ENCODE measurements at regions not wholly inside any gene's neighbourhood (a gene's known extent, or its start where the extent isn't known, plus 50 kb on each side); places are given as distances from the start of the nearest gene placed in this dataset.
A peak's percentile ranks its signal among the peaks of the same experiment; 100 is the strongest.

GRCh38 chr3:182180654-182181385, 469.1 kb downstream of the SOX2 start:
- intact Hi-C loops (cut with micrococcal nuclease; ENCODE audit: unreplicated experiment): loop anchor here (1.0 to 10.0 kb wide), 9 partner anchors 16 to 470 kb away; partner anchors contain the start of gene SOX2
- Histone ChIP-seq H3K27me3 (replicated peaks; ENCODE audit: control insufficient read depth, insufficient read depth, low read length) (no peaks in the 10 kb centered on the region), H3K9me3 (no peaks in the 10 kb centered on the region), H3K4me1 (peaks cover 62% of the 10 kb centered on the region), H3K4me3 (ENCODE audit: low read depth, low read length) (no peak overlapping the region), H3K36me3 (ENCODE audit: control insufficient read depth, insufficient read depth, low read length) (no peaks in the 10 kb centered on the region)
- TF ChIP-seq CTCF (IDR thresholded peaks at IDR 0.05; ENCODE audit: insufficient read depth in 1 of 2, low read depth in 1 of 2, low read length in 1 of 2, severe bottlenecking in 1 of 2, unreplicated experiment in 1 of 2): no peak
- peak overlapping the region; percentile 69 for H3K4me3 Mint-ChIP-seq (ENCODE audit: unreplicated experiment)
- H3K27ac Mint-ChIP-seq (ENCODE audit: unreplicated experiment): peak overlapping the region; percentile 94
- no peaks in the 10 kb centered on the region for H3K9me3 Mint-ChIP-seq (ENCODE audit: unreplicated experiment)
- peaks cover 58% of the 10 kb centered on the region for H3K4me1 Mint-ChIP-seq (ENCODE audit: low read depth, unreplicated experiment)
- BruUV-seq (replicated peaks): no TSS peak
- ChIA-PET POLR2A (interaction anchor here (2.2 kb wide), 1 partner anchor 32 kb away, joined by 7 read pairs; no protein-coding TSS in a partner anchor), CTCF (interaction anchor here (1.0 to 1.6 kb wide), 3 partner anchors 32 to 330 kb away, joined by 3 to 6 read pairs (median 4); no protein-coding TSS in a partner anchor)
- peaks cover 21% of the 10 kb centered on the region for H3K36me3 Mint-ChIP-seq (ENCODE audit: insufficient read depth, unreplicated experiment)
- peak; percentile 79 to 84 for DNase-seq
- no peaks in the 10 kb centered on the region for H3K27me3 Mint-ChIP-seq (ENCODE audit: insufficient read depth, unreplicated experiment)

GRCh38 chr3:182182531-182182968, 470.8 kb downstream of the SOX2 start:
- no peaks in the 10 kb centered on the region for H3K27me3 Mint-ChIP-seq (ENCODE audit: insufficient read depth, unreplicated experiment)
- H3K4me1 Mint-ChIP-seq (ENCODE audit: low read depth, unreplicated experiment): peaks cover 58% of the 10 kb centered on the region
- ChIA-PET CTCF (no interaction called here), POLR2A (no interaction called here)
- no peak for DNase-seq
- no peaks in the 10 kb centered on the region for H3K27me3 ChIP-seq (replicated peaks; ENCODE audit: control insufficient read depth, insufficient read depth, low read length)
- peaks cover 7% of the 10 kb centered on the region; the same call in 1 of the 2 replicates for H3K9me3 ChIP-seq
- H3K4me3 Mint-ChIP-seq (ENCODE audit: unreplicated experiment): no peak overlapping the region
- peaks cover 10% of the 10 kb centered on the region for H3K9me3 Mint-ChIP-seq (ENCODE audit: unreplicated experiment)
- H3K4me3 ChIP-seq (ENCODE audit: low read depth, low read length): no peak overlapping the region
- peak overlapping the region; percentile 73 for H3K27ac Mint-ChIP-seq (ENCODE audit: unreplicated experiment)
- BruUV-seq (replicated peaks): no TSS peak
- intact Hi-C loops (cut with micrococcal nuclease; ENCODE audit: unreplicated experiment): loop anchor here (10.0 kb wide), 1 partner anchor 238 kb away; no protein-coding TSS in a partner anchor
- H3K36me3 Mint-ChIP-seq (ENCODE audit: insufficient read depth, unreplicated experiment): peaks cover 21% of the 10 kb centered on the region
- no peak for TF ChIP-seq CTCF (IDR thresholded peaks at IDR 0.05; ENCODE audit: insufficient read depth in 1 of 2, low read depth in 1 of 2, low read length in 1 of 2, severe bottlenecking in 1 of 2, unreplicated experiment in 1 of 2)
- no peaks in the 10 kb centered on the region for H3K36me3 ChIP-seq (ENCODE audit: control insufficient read depth, insufficient read depth, low read length)
- peaks cover 62% of the 10 kb centered on the region for H3K4me1 ChIP-seq

- peaks cover 21% of the 10 kb centered on the region for H3K36me3 Mint-ChIP-seq (ENCODE audit: insufficient read depth, unreplicated experiment)
- Histone ChIP-seq H3K27me3 (replicated peaks; ENCODE audit: control insufficient read depth, insufficient read depth, low read length) (no peaks in the 10 kb centered on the region), H3K36me3 (ENCODE audit: control insufficient read depth, insufficient read depth, low read length) (no peaks in the 10 kb centered on the region), H3K9me3 (peaks cover 15% of the 10 kb centered on the region; the same call in 1 of the 2 replicates), H3K4me1 (peaks cover 60% of the 10 kb centered on the region), H3K4me3 (ENCODE audit: low read depth, low read length) (no peak overlapping the region)
- ChIA-PET CTCF (interaction anchor here (0.6 kb wide), 1 partner anchor 483 kb away, joined by 3 read pairs; no protein-coding TSS in a partner anchor), POLR2A (no interaction called here)
- peaks cover 10% of the 10 kb centered on the region for H3K9me3 Mint-ChIP-seq (ENCODE audit: unreplicated experiment)
- peak; percentile 47 to 55 for DNase-seq
- H3K4me1 Mint-ChIP-seq (ENCODE audit: low read depth, unreplicated experiment): peaks cover 49% of the 10 kb centered on the region
- no TSS peak for BruUV-seq (replicated peaks)
- intact Hi-C loops (cut with micrococcal nuclease; ENCODE audit: unreplicated experiment): loop anchor here (1.0 to 10.0 kb wide), 4 partner anchors 28 to 473 kb away; partner anchors contain the start of gene SOX2
- no peak for TF ChIP-seq CTCF (IDR thresholded peaks at IDR 0.05; ENCODE audit: insufficient read depth in 1 of 2, low read depth in 1 of 2, low read length in 1 of 2, severe bottlenecking in 1 of 2, unreplicated experiment in 1 of 2)
- H3K4me3 Mint-ChIP-seq (ENCODE audit: unreplicated experiment): peak overlapping the region; percentile 34
- H3K27me3 Mint-ChIP-seq (ENCODE audit: insufficient read depth, unreplicated experiment): no peaks in the 10 kb centered on the region
- peak overlapping the region; percentile 60 for H3K27ac Mint-ChIP-seq (ENCODE audit: unreplicated experiment)
Measured at GRCh38 chr3:182183716-182184430, 472.1 kb downstream of the SOX2 start.
